ENCODE measurements at regions not wholly inside any gene's neighbourhood (a gene's known extent, or its start where the extent isn't known, plus 50 kb on each side); places are given as distances from the start of the nearest gene placed in this dataset.

DNA sequence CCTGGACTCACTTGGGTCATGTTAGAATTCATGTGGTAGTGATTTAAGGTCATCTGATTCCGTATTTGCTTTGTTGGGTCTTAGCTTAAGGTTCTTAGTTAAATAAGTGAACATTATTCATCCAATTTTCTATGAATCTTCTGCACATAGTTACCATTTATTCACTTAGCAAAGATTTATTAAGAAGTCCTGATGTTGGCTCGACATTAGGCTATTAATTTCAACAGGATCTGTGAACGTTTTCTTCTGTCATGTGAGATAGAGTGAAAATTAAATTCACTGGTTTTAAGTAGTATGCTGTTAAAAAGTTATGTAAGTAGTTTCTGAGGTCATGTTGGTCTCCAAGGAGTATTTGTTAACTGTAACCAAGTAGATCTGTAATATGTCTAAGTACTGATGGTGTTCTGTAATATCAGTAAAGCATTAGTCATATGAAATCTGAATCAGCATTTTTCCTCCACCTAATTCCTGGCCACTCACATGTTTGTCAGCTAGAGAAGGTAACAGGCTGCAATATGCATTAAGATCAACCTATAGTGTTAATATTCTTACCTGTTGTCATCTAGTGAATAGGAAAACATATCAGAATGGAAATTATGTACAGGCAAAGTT lies 155.6 kb downstream of the PCDH7 start:
- Histone ChIP-seq H3K79me2 (ENCODE audit: insufficient read depth, low read length) (no peaks in the 10 kb centered on the region), H3K18ac (ENCODE audit: insufficient read length, low read depth, low read length) (no peak overlapping the region), H2BK120ac (ENCODE audit: low read depth, low read length, poor library complexity, severe bottlenecking) (no peak overlapping the region), H4K91ac (ENCODE audit: insufficient read length, low read depth, low read length) (no peak overlapping the region), H3K27me3 (ENCODE audit: insufficient read depth, low read length) (no peaks in the 10 kb centered on the region), H2AK5ac (ENCODE audit: insufficient read length, low read length) (no peak overlapping the region), H2BK5ac (ENCODE audit: insufficient read length, low read length) (no peak overlapping the region), H3K79me1 (ENCODE audit: insufficient read depth, low read depth, low read length, poor library complexity, severe bottlenecking) (no peaks in the 10 kb centered on the region), H3K4me1 (ENCODE audit: insufficient read depth, low read length) (no peaks in the 10 kb centered on the region), H2BK15ac (ENCODE audit: low read depth, low read length) (no peak overlapping the region), H3T11ph (ENCODE audit: low read length) (no peak overlapping the region), H3K4me2 (ENCODE audit: insufficient read depth, insufficient read length, low read length) (no peak overlapping the region), H2BK20ac (ENCODE audit: low read depth, low read length, poor library complexity, severe bottlenecking) (no peak overlapping the region), H4K8ac (replicated peaks; ENCODE audit: insufficient read length, low read depth, low read length) (no peak overlapping the region), H3K27ac (ENCODE audit: insufficient read length, low read depth, low read length) (no peak overlapping the region), H3K9me3 (ENCODE audit: control insufficient read depth, low read depth, low read length) (no peaks in the 10 kb centered on the region), H4K5ac (ENCODE audit: insufficient read length, low read depth, low read length) (no peak overlapping the region), H2AFZ (ENCODE audit: low read length) (no peak overlapping the region), H3K4ac (ENCODE audit: low read depth, low read length) (no peak overlapping the region), H3K9ac (ENCODE audit: extremely low read depth, insufficient read length, low read length) (no peak overlapping the region), H3K23me2 (ENCODE audit: insufficient read length, low read depth, low read length, poor library complexity, severe bottlenecking) (no peaks in the 10 kb centered on the region), H2BK12ac (ENCODE audit: insufficient read length, low read depth, low read length) (no peak overlapping the region), H3K23ac (ENCODE audit: insufficient read length, low read depth, low read length) (no peak overlapping the region), H3K14ac (ENCODE audit: insufficient read depth, low read length) (no peak overlapping the region), H3K56ac (ENCODE audit: insufficient read length, low read depth, low read length) (no peak overlapping the region), H4K20me1 (ENCODE audit: control insufficient read depth, insufficient read depth, insufficient read length) (no peaks in the 10 kb centered on the region)
- Mint-ChIP-seq H3K27me3 (ENCODE audit: low read depth) (no peaks in the 10 kb centered on the region), H3K27ac (no peak overlapping the region), H3K36me3 (ENCODE audit: insufficient read depth in 1 of 3, low read depth in 3 of 3) (no peaks in the 10 kb centered on the region), H3K4me3 (no peak overlapping the region), H3K9me3 (no peaks in the 10 kb centered on the region), H3K4me1 (peaks cover 11 to 16% of the 10 kb centered on the region in 2 experiments)
- no CpG with 5 or more reads among the region's 3 CpGs for WGBS (ENCODE audit: extremely low coverage, insufficient read length, low lambda C conversion rate)
- TF ChIP-seq CTCF (conservative IDR thresholded peaks at IDR 0.05), result no peak
- DNase-seq, result no peak

All from H9 (cell line).